ENCODE measurements at regions not wholly inside any gene's neighbourhood (a gene's known extent, or its start where the extent isn't known, plus 50 kb on each side); places are given as distances from the start of the nearest gene placed in this dataset.

- no peak for DNase-seq (ENCODE audit: low read depth, low spot score)
- ATAC-seq, result no peak
- H3K27me3 ChIP-seq (ENCODE audit: insufficient read depth, low read length), result peaks cover 56% of the 10 kb centered on the region
- intact Hi-C loops (cut with micrococcal nuclease), result no loop called here
- no peak overlapping the region for H2AFZ ChIP-seq (ENCODE audit: low read depth, low read length, poor library complexity, severe bottlenecking)
- no TSS peak for BruUV-seq (replicated peaks)
- H3K9me3 ChIP-seq (ENCODE audit: control insufficient read depth in 1 of 2, insufficient read depth in 1 of 2, low read depth in 1 of 2, low read length in 2 of 2), result no peaks in the 10 kb centered on the region
- no peaks in the 10 kb centered on the region for H3K4me1 ChIP-seq (ENCODE audit: control insufficient read depth in 1 of 2, insufficient read depth in 2 of 2, low read length in 2 of 2)
- no peaks in the 10 kb centered on the region for H3K36me3 ChIP-seq (ENCODE audit: control insufficient read depth in 1 of 2, insufficient read depth in 2 of 2, low read length in 2 of 2)
- H3K9me2 ChIP-seq (ENCODE audit: insufficient read depth), result no peaks in the 10 kb centered on the region
- no peak overlapping the region for H3K4me3 ChIP-seq (replicated peaks in 1 of 2; ENCODE audit: low read depth in 1 of 2, low read length in 2 of 2)
- CTCF ChIA-PET, result no interaction called here
- H3K4me2 ChIP-seq (ENCODE audit: low read length), result no peak overlapping the region
- H3K27ac ChIP-seq (ENCODE audit: low read depth, low read length), result no peak overlapping the region
- POLR2A ChIA-PET, result no interaction called here
- H3K9ac ChIP-seq (ENCODE audit: low read length), result no peak overlapping the region
- no peaks in the 10 kb centered on the region for H4K20me1 ChIP-seq (ENCODE audit: insufficient read depth)
- RAD21 ChIA-PET (ENCODE audit: low non-redundant PET in 1 of 2, low total read pairs in 2 of 2, uncharacterized antibody in 2 of 2, unreplicated experiment in 2 of 2), result no interaction called here
- H3K79me2 ChIP-seq (ENCODE audit: insufficient read depth, low read length), result no peaks in the 10 kb centered on the region
- TF ChIP-seq ELF1 (IDR thresholded peaks at IDR 0.05; ENCODE audit: borderline replicate concordance, low read depth), result no peak
- no peak for TF ChIP-seq JUND (IDR thresholded peaks at IDR 0.05)
- no peak for TF ChIP-seq CBX3 (IDR thresholded peaks at IDR 0.05; ENCODE audit: low read depth)
- TF ChIP-seq ZFX (IDR thresholded peaks at IDR 0.05), result no peak
- no peak for TF ChIP-seq CEBPB (IDR thresholded peaks at IDR 0.05; ENCODE audit: low read depth)
- no peak for TF ChIP-seq EGR1 (IDR thresholded peaks at IDR 0.05; ENCODE audit: low read depth)
- no peak for TF ChIP-seq CTCF (IDR thresholded peaks at IDR 0.05 in 2 of 3, conservative IDR thresholded peaks at IDR 0.05 in 1 of 3; ENCODE audit: borderline replicate concordance in 1 of 3, insufficient read depth in 1 of 3, low read depth in 2 of 3, low read length in 2 of 3)
- no peak for TF ChIP-seq RAD21 (IDR thresholded peaks at IDR 0.05; ENCODE audit: low read depth)
- TF ChIP-seq, protein P1, sequence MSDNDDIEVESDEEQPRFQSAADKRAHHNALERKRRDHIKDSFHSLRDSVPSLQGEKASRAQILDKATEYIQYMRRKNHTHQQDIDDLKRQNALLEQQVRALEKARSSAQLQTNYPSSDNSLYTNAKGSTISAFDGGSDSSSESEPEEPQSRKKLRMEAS (IDR thresholded peaks at IDR 0.05), result no peak
- TF ChIP-seq EZH2 (IDR thresholded peaks at IDR 0.05), result no peak
- TF ChIP-seq SIN3A (IDR thresholded peaks at IDR 0.05; ENCODE audit: low read depth), result no peak
- no peak for TF ChIP-seq TCF7L2 (IDR thresholded peaks at IDR 0.05; ENCODE audit: borderline replicate concordance, extremely low read depth, insufficient read depth, insufficient read length)
- TF ChIP-seq SP1 (IDR thresholded peaks at IDR 0.05; ENCODE audit: low read depth), result no peak
- no peak for TF ChIP-seq FOSL1 (IDR thresholded peaks at IDR 0.05; ENCODE audit: low read depth)
- TF ChIP-seq SRF (IDR thresholded peaks at IDR 0.05; ENCODE audit: low read depth), result no peak
- TF ChIP-seq, protein P2, sequence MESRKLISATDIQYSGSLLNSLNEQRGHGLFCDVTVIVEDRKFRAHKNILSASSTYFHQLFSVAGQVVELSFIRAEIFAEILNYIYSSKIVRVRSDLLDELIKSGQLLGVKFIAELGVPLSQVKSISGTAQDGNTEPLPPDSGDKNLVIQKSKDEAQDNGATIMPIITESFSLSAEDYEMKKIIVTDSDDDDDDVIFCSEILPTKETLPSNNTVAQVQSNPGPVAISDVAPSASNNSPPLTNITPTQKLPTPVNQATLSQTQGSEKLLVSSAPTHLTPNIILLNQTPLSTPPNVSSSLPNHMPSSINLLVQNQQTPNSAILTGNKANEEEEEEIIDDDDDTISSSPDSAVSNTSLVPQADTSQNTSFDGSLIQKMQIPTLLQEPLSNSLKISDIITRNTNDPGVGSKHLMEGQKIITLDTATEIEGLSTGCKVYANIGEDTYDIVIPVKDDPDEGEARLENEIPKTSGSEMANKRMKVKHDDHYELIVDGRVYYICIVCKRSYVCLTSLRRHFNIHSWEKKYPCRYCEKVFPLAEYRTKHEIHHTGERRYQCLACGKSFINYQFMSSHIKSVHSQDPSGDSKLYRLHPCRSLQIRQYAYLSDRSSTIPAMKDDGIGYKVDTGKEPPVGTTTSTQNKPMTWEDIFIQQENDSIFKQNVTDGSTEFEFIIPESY (IDR thresholded peaks at IDR 0.05; ENCODE audit: extremely low read depth, insufficient replicate concordance, low read length), result no peak
Observed at GRCh38 chr15:59838900-59839299, 149.8 kb upstream of the BNIP2 start.

All from HCT116 (cell line).